MM.1S (cell line): ENCODE measurements at regions not wholly inside any gene's neighbourhood (a gene's known extent, or its start where the extent isn't known, plus 50 kb on each side); places are given as distances from the start of the nearest gene placed in this dataset.

ENCODE experiments used
- EZH2 ChIP-seq: fragments of 300-600 bp; sonication (generic); optimal IDR thresholded peaks from 2 replicates; pipeline ENCODE3; 2017; ENCODE audit warnings: low read depth, mild to moderate bottlenecking, antibody characterized with exemption, low read length, mixed read lengths
- TF ChIP-seq, protein P1 (sequence below): fragments of 300-600 bp; sonication (generic); IDR thresholded peaks from 2 replicates; pipeline ENCODE4 v1.5.1; 2016; ENCODE audit warnings: antibody characterized with exemption, low read length, mixed read lengths

DNA sequence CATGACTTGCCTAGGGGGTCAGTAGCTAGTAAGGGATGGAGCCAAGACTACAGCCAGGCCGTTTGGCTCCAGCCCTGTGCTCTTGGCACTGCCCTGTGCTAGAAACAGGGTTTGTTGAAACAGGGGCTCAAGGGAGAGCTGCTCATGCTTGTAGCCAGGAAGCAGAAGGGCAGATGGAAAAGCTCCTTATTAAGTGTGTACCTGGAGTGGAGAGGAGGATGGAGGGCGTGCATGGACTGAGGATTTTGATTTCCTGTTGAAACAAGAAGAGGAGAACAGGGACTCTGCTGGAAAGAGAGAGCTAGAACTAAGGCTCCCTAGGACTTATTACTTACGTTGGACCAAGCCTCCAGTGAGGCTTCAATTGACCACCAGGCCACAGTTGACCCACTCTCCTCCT is 363.0 kb downstream of the MID1IP1 start:
- TF ChIP-seq, protein P1, sequence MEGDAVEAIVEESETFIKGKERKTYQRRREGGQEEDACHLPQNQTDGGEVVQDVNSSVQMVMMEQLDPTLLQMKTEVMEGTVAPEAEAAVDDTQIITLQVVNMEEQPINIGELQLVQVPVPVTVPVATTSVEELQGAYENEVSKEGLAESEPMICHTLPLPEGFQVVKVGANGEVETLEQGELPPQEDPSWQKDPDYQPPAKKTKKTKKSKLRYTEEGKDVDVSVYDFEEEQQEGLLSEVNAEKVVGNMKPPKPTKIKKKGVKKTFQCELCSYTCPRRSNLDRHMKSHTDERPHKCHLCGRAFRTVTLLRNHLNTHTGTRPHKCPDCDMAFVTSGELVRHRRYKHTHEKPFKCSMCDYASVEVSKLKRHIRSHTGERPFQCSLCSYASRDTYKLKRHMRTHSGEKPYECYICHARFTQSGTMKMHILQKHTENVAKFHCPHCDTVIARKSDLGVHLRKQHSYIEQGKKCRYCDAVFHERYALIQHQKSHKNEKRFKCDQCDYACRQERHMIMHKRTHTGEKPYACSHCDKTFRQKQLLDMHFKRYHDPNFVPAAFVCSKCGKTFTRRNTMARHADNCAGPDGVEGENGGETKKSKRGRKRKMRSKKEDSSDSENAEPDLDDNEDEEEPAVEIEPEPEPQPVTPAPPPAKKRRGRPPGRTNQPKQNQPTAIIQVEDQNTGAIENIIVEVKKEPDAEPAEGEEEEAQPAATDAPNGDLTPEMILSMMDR: no peak
- no peak for TF ChIP-seq EZH2
